ENCODE measurements at regions not wholly inside any gene's neighbourhood (a gene's known extent, or its start where the extent isn't known, plus 50 kb on each side); places are given as distances from the start of the nearest gene placed in this dataset.

- intact Hi-C loops (cut with micrococcal nuclease): loop anchor here (10.0 kb wide), 1 partner anchor 213 kb away; no protein-coding TSS in a partner anchor
- H3K36me3 Mint-ChIP-seq (ENCODE audit: insufficient read depth, unreplicated experiment): no peaks in the 10 kb centered on the region
- no peak for DNase-seq (ENCODE audit: unreplicated experiment)
- no peak for TF ChIP-seq CTCF (IDR thresholded peaks at IDR 0.05; ENCODE audit: unreplicated experiment)
- H3K9me3 Mint-ChIP-seq (ENCODE audit: unreplicated experiment): no peaks in the 10 kb centered on the region
- CTCF ChIA-PET: interaction anchor here (2.3 kb wide), 1 partner anchor 14 kb away, joined by 6 read pairs; no protein-coding TSS in a partner anchor
- H3K27ac Mint-ChIP-seq (ENCODE audit: low read depth, unreplicated experiment): no peak overlapping the region
- no TSS peak for BruUV-seq (replicated peaks)
- H3K4me1 Mint-ChIP-seq (ENCODE audit: insufficient read depth, unreplicated experiment): no peaks in the 10 kb centered on the region
- POLR2A ChIA-PET: no interaction called here
- H3K27me3 Mint-ChIP-seq (ENCODE audit: insufficient read depth, unreplicated experiment): peaks cover 13% of the 10 kb centered on the region
- no peak overlapping the region for H3K4me3 Mint-ChIP-seq (ENCODE audit: unreplicated experiment)
Measured at GRCh38 chr3:18771931-18772330, 346.8 kb upstream of the SATB1 start.

GRCh38 chr3:18770800-18771199, 345.7 kb upstream of the SATB1 start:
- TF ChIP-seq CTCF (IDR thresholded peaks at IDR 0.05; ENCODE audit: unreplicated experiment): no peak
- H3K4me1 Mint-ChIP-seq (ENCODE audit: insufficient read depth, unreplicated experiment): no peaks in the 10 kb centered on the region
- no peaks in the 10 kb centered on the region for H3K9me3 Mint-ChIP-seq (ENCODE audit: unreplicated experiment)
- no peaks in the 10 kb centered on the region for H3K36me3 Mint-ChIP-seq (ENCODE audit: insufficient read depth, unreplicated experiment)
- H3K4me3 Mint-ChIP-seq (ENCODE audit: unreplicated experiment): no peak overlapping the region
- intact Hi-C loops (cut with micrococcal nuclease): loop anchor here (10.0 kb wide), 1 partner anchor 214 kb away; no protein-coding TSS in a partner anchor
- ChIA-PET CTCF (no interaction called here), POLR2A (no interaction called here)
- no peak overlapping the region for H3K27ac Mint-ChIP-seq (ENCODE audit: low read depth, unreplicated experiment)
- no TSS peak for BruUV-seq (replicated peaks)
- peaks cover 13% of the 10 kb centered on the region for H3K27me3 Mint-ChIP-seq (ENCODE audit: insufficient read depth, unreplicated experiment)
- DNase-seq (ENCODE audit: unreplicated experiment): no peak

- intact Hi-C loops (cut with micrococcal nuclease): no loop called here
- BruUV-seq (replicated peaks): no TSS peak
- no peak for TF ChIP-seq CTCF (IDR thresholded peaks at IDR 0.05; ENCODE audit: unreplicated experiment)
- no peak overlapping the region for H3K27ac Mint-ChIP-seq (ENCODE audit: low read depth, unreplicated experiment)
- H3K9me3 Mint-ChIP-seq (ENCODE audit: unreplicated experiment): no peaks in the 10 kb centered on the region
- CTCF ChIA-PET: interaction anchor here (1.9 kb wide), 1 partner anchor 208 kb away, joined by 6 read pairs; no protein-coding TSS in a partner anchor
- no peaks in the 10 kb centered on the region for H3K4me1 Mint-ChIP-seq (ENCODE audit: insufficient read depth, unreplicated experiment)
- DNase-seq (ENCODE audit: unreplicated experiment): no peak
- H3K36me3 Mint-ChIP-seq (ENCODE audit: insufficient read depth, unreplicated experiment): no peaks in the 10 kb centered on the region
- H3K4me3 Mint-ChIP-seq (ENCODE audit: unreplicated experiment): no peak overlapping the region
- POLR2A ChIA-PET: no interaction called here
- peaks cover 13% of the 10 kb centered on the region for H3K27me3 Mint-ChIP-seq (ENCODE audit: insufficient read depth, unreplicated experiment)
Measured at GRCh38 chr3:18767756-18768303, 342.7 kb upstream of the SATB1 start.

- Mint-ChIP-seq H3K27ac (ENCODE audit: low read depth, unreplicated experiment) (no peak overlapping the region), H3K9me3 (ENCODE audit: unreplicated experiment) (no peaks in the 10 kb centered on the region), H3K4me1 (ENCODE audit: insufficient read depth, unreplicated experiment) (no peaks in the 10 kb centered on the region), H3K36me3 (ENCODE audit: insufficient read depth, unreplicated experiment) (no peaks in the 10 kb centered on the region), H3K27me3 (ENCODE audit: insufficient read depth, unreplicated experiment) (peaks cover 9% of the 10 kb centered on the region), H3K4me3 (ENCODE audit: unreplicated experiment) (no peak overlapping the region)
- intact Hi-C loops (cut with micrococcal nuclease): no loop called here
- ChIA-PET POLR2A (no interaction called here), CTCF (interaction anchor here (0.7 to 1.9 kb wide), 3 partner anchors 8 to 345 kb away, joined by 3 to 6 read pairs (median 4); no protein-coding TSS in a partner anchor)
- no peak for DNase-seq (ENCODE audit: unreplicated experiment)
- no peak for TF ChIP-seq CTCF (IDR thresholded peaks at IDR 0.05; ENCODE audit: unreplicated experiment)
- BruUV-seq (replicated peaks): no TSS peak
Measured at GRCh38 chr3:18766974-18767373, 341.8 kb upstream of the SATB1 start.
